ENCODE measurements at regions not wholly inside any gene's neighbourhood (a gene's known extent, or its start where the extent isn't known, plus 50 kb on each side); places are given as distances from the start of the nearest gene placed in this dataset.

DNA sequence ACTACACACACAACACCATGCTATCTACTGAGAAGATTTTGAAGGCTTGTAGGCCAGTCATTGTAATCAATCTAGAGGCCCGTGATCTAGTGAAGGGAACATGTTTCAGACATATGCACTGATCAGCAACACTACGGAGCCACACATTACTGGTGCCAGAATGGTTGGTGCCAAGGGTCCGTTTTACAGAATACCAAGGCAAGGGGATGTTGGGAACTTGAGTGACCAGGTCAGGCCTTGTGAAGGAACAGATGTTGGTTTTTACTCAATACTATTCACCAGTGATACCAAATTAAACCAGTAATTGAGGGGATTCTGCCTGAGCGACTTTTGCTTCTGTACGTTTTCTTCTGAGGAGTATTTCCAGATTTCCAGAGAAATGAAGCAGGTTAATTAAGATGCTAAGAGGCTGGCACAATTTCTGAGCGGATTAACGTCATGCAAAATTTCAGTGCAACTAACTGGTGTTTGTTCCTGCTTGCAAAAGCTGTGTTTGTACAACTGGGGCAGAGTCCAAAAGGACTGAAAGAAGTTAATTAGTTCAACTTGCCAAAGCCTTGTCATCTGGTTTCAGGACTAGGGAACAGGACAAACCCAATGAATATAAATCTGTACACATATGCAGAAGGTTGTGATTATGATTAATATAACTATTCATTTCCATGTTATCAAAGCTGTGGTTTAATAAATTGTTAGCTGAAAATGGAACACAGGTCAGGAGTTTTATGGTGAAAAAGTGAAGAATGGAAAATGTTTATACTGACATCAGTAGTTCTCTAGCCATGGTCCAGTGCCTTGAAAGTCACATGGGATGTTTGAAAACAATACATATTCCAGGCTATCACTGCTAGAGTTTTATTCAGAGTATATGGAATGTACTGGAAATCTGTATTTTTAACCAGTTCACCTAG, 432.1 kb upstream of the DCC start:
- H3K9me3 ChIP-seq = no peaks in the 10 kb centered on the region
- H3K27ac ChIP-seq = no peak overlapping the region
- no peaks in the 10 kb centered on the region for H3K27me3 ChIP-seq
- no peaks in the 10 kb centered on the region for H3K36me3 ChIP-seq
- no peaks in the 10 kb centered on the region for H3K4me1 ChIP-seq
- no peak overlapping the region for H3K4me3 ChIP-seq
- 84 to 88% methylated on average over 7 of the region's 7 CpGs for WGBS, 2 donors
- TF ChIP-seq POLR2A (IDR thresholded peaks at IDR 0.05) = no peak
- TF ChIP-seq, protein P1, sequence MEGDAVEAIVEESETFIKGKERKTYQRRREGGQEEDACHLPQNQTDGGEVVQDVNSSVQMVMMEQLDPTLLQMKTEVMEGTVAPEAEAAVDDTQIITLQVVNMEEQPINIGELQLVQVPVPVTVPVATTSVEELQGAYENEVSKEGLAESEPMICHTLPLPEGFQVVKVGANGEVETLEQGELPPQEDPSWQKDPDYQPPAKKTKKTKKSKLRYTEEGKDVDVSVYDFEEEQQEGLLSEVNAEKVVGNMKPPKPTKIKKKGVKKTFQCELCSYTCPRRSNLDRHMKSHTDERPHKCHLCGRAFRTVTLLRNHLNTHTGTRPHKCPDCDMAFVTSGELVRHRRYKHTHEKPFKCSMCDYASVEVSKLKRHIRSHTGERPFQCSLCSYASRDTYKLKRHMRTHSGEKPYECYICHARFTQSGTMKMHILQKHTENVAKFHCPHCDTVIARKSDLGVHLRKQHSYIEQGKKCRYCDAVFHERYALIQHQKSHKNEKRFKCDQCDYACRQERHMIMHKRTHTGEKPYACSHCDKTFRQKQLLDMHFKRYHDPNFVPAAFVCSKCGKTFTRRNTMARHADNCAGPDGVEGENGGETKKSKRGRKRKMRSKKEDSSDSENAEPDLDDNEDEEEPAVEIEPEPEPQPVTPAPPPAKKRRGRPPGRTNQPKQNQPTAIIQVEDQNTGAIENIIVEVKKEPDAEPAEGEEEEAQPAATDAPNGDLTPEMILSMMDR (IDR thresholded peaks at IDR 0.05) = no peak
- no peak for TF ChIP-seq EP300 (IDR thresholded peaks at IDR 0.05)
- no peak for DNase-seq (ENCODE audit: low spot score in 2 of 2)

DNA sequence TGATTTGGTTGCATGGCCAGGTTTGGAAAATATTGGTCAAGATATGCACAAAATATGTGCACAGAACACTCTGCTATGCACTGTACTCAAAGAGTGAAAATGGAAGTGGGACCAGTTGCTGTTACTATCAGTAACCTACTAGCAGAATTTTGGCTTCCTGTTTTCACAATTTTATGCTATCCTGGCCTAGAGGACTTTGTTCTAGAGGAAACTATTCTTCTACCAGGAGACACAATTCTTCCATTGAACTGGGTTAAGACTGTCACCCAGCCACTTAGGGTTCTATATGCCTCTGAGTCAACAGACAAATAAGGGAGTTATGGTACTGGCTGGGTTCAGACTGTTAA, 431.4 kb upstream of the DCC start:
- Histone ChIP-seq H3K4me1 (no peaks in the 10 kb centered on the region), H3K27me3 (no peaks in the 10 kb centered on the region), H3K36me3 (no peaks in the 10 kb centered on the region), H3K9me3 (no peaks in the 10 kb centered on the region), H3K4me3 (no peak overlapping the region), H3K27ac (no peak overlapping the region)
- no peak for DNase-seq (ENCODE audit: low spot score in 2 of 2)
- TF ChIP-seq EP300 (IDR thresholded peaks at IDR 0.05) = no peak

DNA sequence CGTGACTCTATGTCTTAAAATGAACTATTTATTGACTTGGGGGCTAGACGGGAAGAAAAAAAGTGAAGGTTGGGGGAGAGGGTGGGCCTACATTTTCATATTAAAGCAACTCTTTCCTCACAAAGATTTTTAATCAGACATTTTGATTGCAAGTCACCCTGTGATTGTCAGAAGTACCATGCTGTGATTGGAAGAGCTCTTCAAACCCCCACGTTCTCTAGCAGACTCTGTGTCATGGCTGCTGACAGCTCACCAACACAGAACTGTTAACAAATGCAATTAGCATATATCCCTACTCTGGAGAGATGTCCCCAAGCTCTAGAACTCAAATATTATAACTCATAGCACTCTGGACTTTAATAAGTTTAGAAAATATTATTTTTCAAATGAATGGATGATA, 428.4 kb upstream of the DCC start:
- TF ChIP-seq POLR2A (IDR thresholded peaks at IDR 0.05) (no peak), EP300 (IDR thresholded peaks at IDR 0.05) (no peak)
- TF ChIP-seq, protein P1 (IDR thresholded peaks at IDR 0.05) = no peak
- no peak overlapping the region for H3K4me3 ChIP-seq
- no peak overlapping the region for H3K27ac ChIP-seq
- H3K9me3 ChIP-seq = no peaks in the 10 kb centered on the region
- H3K36me3 ChIP-seq = no peaks in the 10 kb centered on the region
- no peaks in the 10 kb centered on the region for H3K4me1 ChIP-seq
- WGBS, 2 donors = 79 to 82% methylated on average over 3 of the region's 3 CpGs
- DNase-seq (ENCODE audit: low spot score in 2 of 2) = no peak
- H3K27me3 ChIP-seq = no peaks in the 10 kb centered on the region

DNA sequence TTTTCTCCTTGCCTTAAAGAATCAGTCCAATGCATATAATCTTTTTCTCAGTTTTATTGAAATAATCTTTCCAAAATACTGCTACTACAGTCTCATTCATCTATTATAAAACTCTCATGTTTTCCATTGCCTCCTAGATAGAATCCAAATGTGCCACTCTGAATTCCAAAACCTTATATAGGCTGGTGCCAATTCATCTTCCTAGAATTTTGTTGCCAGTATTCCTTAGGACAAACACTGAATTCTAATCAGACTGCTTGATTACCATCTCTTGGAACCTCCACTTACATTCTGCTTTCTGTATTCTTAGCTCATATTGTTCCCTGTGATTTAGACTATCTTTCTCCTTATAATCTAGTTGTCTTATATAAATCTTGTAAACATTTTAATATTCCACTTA, 427.6 kb upstream of the DCC start:
- no peaks in the 10 kb centered on the region for H3K4me1 ChIP-seq
- H3K9me3 ChIP-seq = no peaks in the 10 kb centered on the region
- DNase-seq (ENCODE audit: low spot score in 2 of 2) = no peak
- no peaks in the 10 kb centered on the region for H3K27me3 ChIP-seq
- TF ChIP-seq EP300 (IDR thresholded peaks at IDR 0.05) (no peak), POLR2A (IDR thresholded peaks at IDR 0.05) (no peak)
- TF ChIP-seq, protein P1 (IDR thresholded peaks at IDR 0.05) = no peak
- H3K36me3 ChIP-seq = no peaks in the 10 kb centered on the region
- H3K4me3 ChIP-seq = no peak overlapping the region
- no peak overlapping the region for H3K27ac ChIP-seq

DNA sequence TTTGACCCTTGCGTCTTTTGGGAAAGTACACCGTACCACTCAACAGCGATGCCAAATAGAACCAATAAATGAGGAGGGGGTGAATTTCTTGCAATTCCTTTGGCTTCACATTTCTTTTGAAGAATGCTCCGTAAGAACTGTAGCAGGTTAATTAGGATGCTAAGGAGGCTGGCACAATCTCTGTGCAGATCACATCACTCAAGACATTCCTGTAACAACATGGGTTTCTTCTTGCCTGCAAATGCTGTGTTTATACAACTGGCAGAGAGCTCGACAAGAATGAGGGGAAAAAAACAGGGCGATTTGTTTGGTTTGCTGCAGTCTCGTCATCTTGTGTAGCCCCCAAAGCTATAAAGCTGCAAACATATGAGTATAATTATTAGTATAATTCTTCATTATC, 424.8 kb upstream of the DCC start:
- DNase-seq (ENCODE audit: low spot score in 2 of 2) = no peak
- Histone ChIP-seq H3K36me3 (no peaks in the 10 kb centered on the region), H3K27me3 (no peaks in the 10 kb centered on the region), H3K4me1 (no peaks in the 10 kb centered on the region), H3K9me3 (no peaks in the 10 kb centered on the region), H3K27ac (no peak overlapping the region), H3K4me3 (no peak overlapping the region)
- TF ChIP-seq EP300 (IDR thresholded peaks at IDR 0.05) (no peak), POLR2A (IDR thresholded peaks at IDR 0.05) (no peak)
- TF ChIP-seq, protein P1 (IDR thresholded peaks at IDR 0.05) = no peak
- WGBS, 2 donors = 59 to 66% methylated on average over 7 of the region's 7 CpGs
